KMS-11 (cell line): ENCODE measurements at regions not wholly inside any gene's neighbourhood (a gene's known extent, or its start where the extent isn't known, plus 50 kb on each side); places are given as distances from the start of the nearest gene placed in this dataset.

ENCODE experiments used
- H2AFZ ChIP-seq: fragments of 200-600 bp; sonication (generic); 2 replicates; pipeline ENCODE4 v1.6.1; 2016; ENCODE audit warnings: antibody characterized with exemption, mixed run types, low read depth
- H3K27ac ChIP-seq: fragments of 200-600 bp; sonication (generic); 2 replicates; pipeline ENCODE4 v1.6.1; 2016; ENCODE audit warnings: mild to moderate bottlenecking, mixed run types
- H3K27me3 ChIP-seq: fragments of 200-600 bp; sonication (generic); 2 replicates; pipeline ENCODE4 v1.6.1; 2017; ENCODE audit warnings: mild to moderate bottlenecking, low read depth, mixed run types, moderate library complexity; ENCODE audit not compliant: insufficient read depth
- H3K36me3 ChIP-seq: fragments of 200-600 bp; sonication (generic); 2 replicates; pipeline ENCODE4 v1.6.1; 2017; ENCODE audit warnings: mild to moderate bottlenecking, mixed run types; ENCODE audit not compliant: insufficient read depth
- H3K4me1 ChIP-seq: fragments of 200-600 bp; sonication (generic); 2 replicates; pipeline ENCODE4 v1.6.1; 2016; ENCODE audit warnings: mild to moderate bottlenecking, low read depth, mixed run types; ENCODE audit not compliant: poor library complexity, severe bottlenecking
- H3K4me2 ChIP-seq: fragments of 200-600 bp; sonication (generic); 2 replicates; pipeline ENCODE4 v1.7.0; 2016; ENCODE audit warnings: mild to moderate bottlenecking, mixed run types
- H3K4me3 ChIP-seq: fragments of 200-600 bp; sonication (generic); IDR thresholded peaks from 2 replicates; pipeline ENCODE4 v1.6.1; 2017; ENCODE audit warnings: low read depth, low read length, mixed read lengths; ENCODE audit not compliant: insufficient read depth
- H3K79me2 ChIP-seq: fragments of 200-600 bp; sonication (generic); 2 replicates; pipeline ENCODE4 v1.6.1; 2016; ENCODE audit warnings: low read depth, mixed run types; ENCODE audit not compliant: insufficient read depth
- H3K9ac ChIP-seq: fragments of 200-600 bp; sonication (generic); 2 replicates; pipeline ENCODE4 v1.6.1; 2016; ENCODE audit warnings: mild to moderate bottlenecking, mixed run types
- H4K20me1 ChIP-seq: fragments of 200-600 bp; sonication (generic); 2 replicates; pipeline ENCODE4 v1.6.1; 2016; ENCODE audit warnings: mild to moderate bottlenecking, mixed run types; ENCODE audit not compliant: insufficient read depth
- TF ChIP-seq, protein P1 (sequence below): fragments of 200-600 bp; sonication (generic); conservative IDR thresholded peaks from 2 replicates; pipeline ENCODE4 v1.6.1; 2017; ENCODE audit warnings: low read depth, mild to moderate bottlenecking, antibody characterized with exemption, low read length, moderate library complexity, mixed read lengths

GRCh38 chr3:177308911-177309310 lies 111.6 kb upstream of the TBL1XR1 start:
- TF ChIP-seq, protein P1, sequence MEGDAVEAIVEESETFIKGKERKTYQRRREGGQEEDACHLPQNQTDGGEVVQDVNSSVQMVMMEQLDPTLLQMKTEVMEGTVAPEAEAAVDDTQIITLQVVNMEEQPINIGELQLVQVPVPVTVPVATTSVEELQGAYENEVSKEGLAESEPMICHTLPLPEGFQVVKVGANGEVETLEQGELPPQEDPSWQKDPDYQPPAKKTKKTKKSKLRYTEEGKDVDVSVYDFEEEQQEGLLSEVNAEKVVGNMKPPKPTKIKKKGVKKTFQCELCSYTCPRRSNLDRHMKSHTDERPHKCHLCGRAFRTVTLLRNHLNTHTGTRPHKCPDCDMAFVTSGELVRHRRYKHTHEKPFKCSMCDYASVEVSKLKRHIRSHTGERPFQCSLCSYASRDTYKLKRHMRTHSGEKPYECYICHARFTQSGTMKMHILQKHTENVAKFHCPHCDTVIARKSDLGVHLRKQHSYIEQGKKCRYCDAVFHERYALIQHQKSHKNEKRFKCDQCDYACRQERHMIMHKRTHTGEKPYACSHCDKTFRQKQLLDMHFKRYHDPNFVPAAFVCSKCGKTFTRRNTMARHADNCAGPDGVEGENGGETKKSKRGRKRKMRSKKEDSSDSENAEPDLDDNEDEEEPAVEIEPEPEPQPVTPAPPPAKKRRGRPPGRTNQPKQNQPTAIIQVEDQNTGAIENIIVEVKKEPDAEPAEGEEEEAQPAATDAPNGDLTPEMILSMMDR, result no peak
- no peak overlapping the region for H3K27ac ChIP-seq
- no peak overlapping the region for H3K9ac ChIP-seq

DNA sequence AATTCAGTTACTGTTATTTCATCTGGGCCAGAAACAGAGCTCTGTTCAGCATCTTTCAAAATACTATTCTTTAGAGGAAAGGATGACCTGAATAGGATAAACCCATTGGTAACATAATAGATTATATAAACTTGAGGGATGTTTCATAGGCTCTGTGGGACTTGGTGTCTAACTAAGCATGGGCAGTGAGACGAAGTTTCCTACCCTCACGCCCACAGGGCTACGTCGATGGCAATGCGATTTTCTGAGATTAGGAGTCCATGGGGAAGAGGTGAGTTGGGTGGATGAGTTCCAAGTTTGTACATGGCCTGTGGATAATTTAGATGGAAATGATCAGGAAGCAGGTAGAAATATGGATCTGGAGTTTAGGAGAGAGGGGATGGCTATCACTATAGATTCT lies 115.2 kb upstream of the TBL1XR1 start:
- Histone ChIP-seq H3K4me3 (no peak overlapping the region), H3K79me2 (no peaks in the 10 kb centered on the region), H3K4me2 (no peak overlapping the region), H3K36me3 (no peaks in the 10 kb centered on the region), H3K27ac (no peak overlapping the region), H3K4me1 (no peaks in the 10 kb centered on the region), H2AFZ (no peak overlapping the region), H3K27me3 (no peaks in the 10 kb centered on the region), H4K20me1 (no peaks in the 10 kb centered on the region), H3K9ac (no peak overlapping the region)
- TF ChIP-seq, protein P1, result no peak

More at GRCh38 chr3:177308911-177309310, 111.6 kb upstream of the TBL1XR1 start:
- Histone ChIP-seq H3K4me1 (no peaks in the 10 kb centered on the region), H3K27me3 (no peaks in the 10 kb centered on the region), H4K20me1 (no peaks in the 10 kb centered on the region), H3K79me2 (no peaks in the 10 kb centered on the region), H3K36me3 (no peaks in the 10 kb centered on the region), H3K4me3 (no peak overlapping the region), H2AFZ (no peak overlapping the region), H3K4me2 (no peak overlapping the region)

GRCh38 chr3:177314897-177315296 lies 117.6 kb upstream of the TBL1XR1 start:
- no peaks in the 10 kb centered on the region for H4K20me1 ChIP-seq
- no peak overlapping the region for H3K4me2 ChIP-seq
- H3K79me2 ChIP-seq, result no peaks in the 10 kb centered on the region
- no peak overlapping the region for H3K27ac ChIP-seq
- TF ChIP-seq, protein P1, result no peak
- H2AFZ ChIP-seq, result no peak overlapping the region
- H3K4me3 ChIP-seq, result no peak overlapping the region
- peaks cover 8% of the 10 kb centered on the region for H3K4me1 ChIP-seq
- no peaks in the 10 kb centered on the region for H3K36me3 ChIP-seq
- H3K9ac ChIP-seq, result no peak overlapping the region
- H3K27me3 ChIP-seq, result no peaks in the 10 kb centered on the region

- no peak overlapping the region for H2AFZ ChIP-seq
- no peak overlapping the region for H3K4me3 ChIP-seq
- TF ChIP-seq, protein P1, result no peak
- no peak overlapping the region for H3K9ac ChIP-seq
- H3K27ac ChIP-seq, result no peak overlapping the region
- no peaks in the 10 kb centered on the region for H3K27me3 ChIP-seq
- H3K4me1 ChIP-seq, result peaks cover 8% of the 10 kb centered on the region
- no peaks in the 10 kb centered on the region for H3K36me3 ChIP-seq
- H3K79me2 ChIP-seq, result no peaks in the 10 kb centered on the region
- H3K4me2 ChIP-seq, result no peak overlapping the region
- no peaks in the 10 kb centered on the region for H4K20me1 ChIP-seq
These were observed 120.0 kb upstream of the TBL1XR1 start for GRCh38 chr3:177317247-177317646.
